MM.1S (cell line): ENCODE measurements at regions not wholly inside any gene's neighbourhood (a gene's known extent, or its start where the extent isn't known, plus 50 kb on each side); places are given as distances from the start of the nearest gene placed in this dataset.

Experiments used
- EZH2phosphoT487 ChIP-seq: fragments of 300-600 bp; sonication (generic); IDR thresholded peaks from 2 replicates; pipeline ENCODE4 v1.6.1; 2018; ENCODE audit warnings: antibody characterized with exemption, low read length
- TF ChIP-seq, protein P1 (sequence below): fragments of 300-600 bp; sonication (generic); IDR thresholded peaks from 2 replicates; pipeline ENCODE4 v1.5.1; 2016; ENCODE audit warnings: antibody characterized with exemption, low read length, mixed read lengths

DNA sequence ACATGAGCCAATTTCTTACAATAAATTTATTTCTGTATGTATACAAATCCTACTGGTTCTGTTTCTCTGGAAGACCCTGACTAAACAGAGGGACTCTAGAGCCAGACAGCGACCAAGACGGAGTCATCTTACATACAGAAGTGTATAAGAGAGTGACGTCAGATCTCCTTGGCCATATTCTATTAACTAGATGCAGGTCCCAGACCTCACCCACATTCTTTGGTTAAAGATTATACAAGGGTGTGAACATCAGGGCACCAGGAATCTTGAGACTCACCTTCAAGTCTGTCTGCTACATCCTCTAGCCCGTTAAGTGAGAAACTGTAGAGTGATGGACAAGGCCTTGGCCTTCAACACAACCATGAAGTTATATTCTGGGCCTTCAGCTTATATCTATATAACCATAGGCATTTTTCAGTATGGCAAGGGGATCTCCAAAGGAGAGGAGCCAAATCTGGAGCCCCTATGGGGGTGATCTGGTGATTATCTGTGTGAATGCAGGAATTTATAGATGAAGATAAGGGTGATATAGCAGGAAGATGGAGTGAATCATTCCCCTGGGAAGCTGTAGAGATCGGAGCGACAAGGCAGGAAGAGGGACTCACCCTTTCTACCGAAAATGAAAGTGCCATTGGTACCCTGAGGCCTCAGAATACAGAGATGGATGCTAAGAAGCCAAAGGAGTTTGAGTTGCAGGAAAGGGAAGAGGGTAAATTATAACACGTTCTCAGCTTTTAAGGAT lies 83.9 kb downstream of the ADAMTS1 start:
- TF ChIP-seq, protein P1, sequence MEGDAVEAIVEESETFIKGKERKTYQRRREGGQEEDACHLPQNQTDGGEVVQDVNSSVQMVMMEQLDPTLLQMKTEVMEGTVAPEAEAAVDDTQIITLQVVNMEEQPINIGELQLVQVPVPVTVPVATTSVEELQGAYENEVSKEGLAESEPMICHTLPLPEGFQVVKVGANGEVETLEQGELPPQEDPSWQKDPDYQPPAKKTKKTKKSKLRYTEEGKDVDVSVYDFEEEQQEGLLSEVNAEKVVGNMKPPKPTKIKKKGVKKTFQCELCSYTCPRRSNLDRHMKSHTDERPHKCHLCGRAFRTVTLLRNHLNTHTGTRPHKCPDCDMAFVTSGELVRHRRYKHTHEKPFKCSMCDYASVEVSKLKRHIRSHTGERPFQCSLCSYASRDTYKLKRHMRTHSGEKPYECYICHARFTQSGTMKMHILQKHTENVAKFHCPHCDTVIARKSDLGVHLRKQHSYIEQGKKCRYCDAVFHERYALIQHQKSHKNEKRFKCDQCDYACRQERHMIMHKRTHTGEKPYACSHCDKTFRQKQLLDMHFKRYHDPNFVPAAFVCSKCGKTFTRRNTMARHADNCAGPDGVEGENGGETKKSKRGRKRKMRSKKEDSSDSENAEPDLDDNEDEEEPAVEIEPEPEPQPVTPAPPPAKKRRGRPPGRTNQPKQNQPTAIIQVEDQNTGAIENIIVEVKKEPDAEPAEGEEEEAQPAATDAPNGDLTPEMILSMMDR: no peak
- no peak for TF ChIP-seq EZH2phosphoT487
